ENCODE measurements at regions not wholly inside any gene's neighbourhood (a gene's known extent, or its start where the extent isn't known, plus 50 kb on each side); places are given as distances from the start of the nearest gene placed in this dataset.

DNA sequence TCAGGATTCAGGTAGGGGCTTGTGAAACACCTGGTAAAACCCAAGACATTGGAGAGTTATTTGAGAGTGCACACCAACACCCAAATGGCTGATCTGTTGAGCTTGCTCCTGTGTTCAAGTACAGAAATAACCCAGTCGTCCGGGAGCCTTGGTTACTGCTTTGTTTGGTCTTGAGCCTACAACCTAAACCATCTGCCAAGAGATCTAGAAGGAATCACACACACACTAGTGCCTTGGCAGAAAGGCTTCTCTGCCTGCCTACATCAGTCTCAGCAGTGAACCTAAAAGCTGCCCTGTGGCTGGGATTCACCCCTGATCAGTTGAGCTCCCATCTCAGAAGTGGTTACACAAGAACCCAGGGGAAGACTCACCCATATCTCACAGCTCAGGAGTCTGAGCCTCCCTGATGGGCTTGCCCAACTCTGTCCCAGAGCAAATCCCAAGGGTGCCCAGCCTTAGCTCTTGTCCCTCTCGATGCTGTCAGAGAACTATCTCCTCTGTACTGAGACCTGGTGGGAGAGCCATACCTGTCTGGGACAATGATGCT lies 167.6 kb downstream of the CXCL12 start:
- ATAC-seq (no peak), DNase-seq (ENCODE audit: missing footprints) (no peak)
- intact Hi-C loops (cut with DNase I) = no loop called here

DNA sequence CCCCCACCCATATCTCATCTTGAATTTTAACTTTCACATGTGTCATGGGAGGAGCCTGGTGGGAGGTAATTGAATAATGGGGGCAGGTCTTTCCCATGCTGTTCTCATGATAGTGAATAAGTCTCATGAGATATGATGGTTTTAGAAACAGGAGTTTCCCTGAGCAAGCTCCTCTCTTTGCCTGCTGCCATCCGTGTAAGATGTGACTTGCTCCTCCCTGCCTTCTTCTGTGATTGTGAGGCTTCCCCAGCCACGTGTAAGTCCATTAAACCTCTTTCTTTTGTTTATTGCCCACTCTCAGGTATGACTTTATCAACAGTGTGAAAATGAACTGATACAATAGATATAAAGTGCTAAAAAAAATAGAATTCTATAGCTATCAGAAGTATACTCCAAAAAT lies 168.8 kb downstream of the CXCL12 start:
- intact Hi-C loops (cut with DNase I) = no loop called here
- no peak for DNase-seq (ENCODE audit: missing footprints)
- ATAC-seq = no peak

DNA sequence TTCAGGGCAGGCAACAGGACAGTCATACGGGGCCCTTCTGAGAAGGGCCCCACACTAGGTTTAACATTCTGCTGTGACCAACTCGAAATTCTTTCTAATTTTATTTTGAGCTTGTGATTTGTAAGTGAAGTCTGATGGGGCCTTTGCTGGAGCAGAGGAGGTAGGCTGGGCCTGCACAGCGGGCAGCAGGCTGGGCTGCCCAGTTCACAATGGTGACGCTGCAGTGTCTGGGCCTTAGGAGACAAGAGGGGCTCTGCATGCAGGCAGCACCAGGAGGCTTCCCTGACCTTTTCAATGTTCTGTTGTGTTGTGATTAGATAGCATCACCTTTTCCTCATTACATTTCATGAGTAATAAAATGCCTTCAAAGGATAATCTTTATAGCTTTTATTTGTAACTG lies 175.1 kb downstream of the CXCL12 start:
- ATAC-seq (no peak), DNase-seq (ENCODE audit: missing footprints) (no peak)
- intact Hi-C loops (cut with DNase I) = no loop called here

DNA sequence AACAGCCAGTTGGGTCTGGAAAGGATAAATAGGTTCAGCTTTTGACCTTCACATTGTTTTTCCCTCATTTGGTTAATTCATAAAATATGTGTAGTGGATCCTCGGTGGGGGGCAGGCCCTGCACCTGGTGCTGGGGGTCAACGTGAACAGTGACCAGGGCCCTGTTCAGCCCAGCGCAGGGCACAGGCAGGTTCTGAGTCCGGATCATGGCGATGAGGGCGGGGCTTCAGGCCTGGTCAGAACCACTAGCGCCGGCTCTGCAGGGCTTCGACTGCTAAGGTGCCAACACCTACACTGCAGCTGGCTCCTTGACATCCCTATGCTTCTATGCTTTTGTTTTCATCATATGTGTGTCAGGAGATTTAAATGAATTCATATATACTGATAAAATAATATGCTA lies 177.7 kb downstream of the CXCL12 start:
- no peak for ATAC-seq
- DNase-seq (ENCODE audit: missing footprints) = no peak
- intact Hi-C loops (cut with DNase I) = no loop called here

DNA sequence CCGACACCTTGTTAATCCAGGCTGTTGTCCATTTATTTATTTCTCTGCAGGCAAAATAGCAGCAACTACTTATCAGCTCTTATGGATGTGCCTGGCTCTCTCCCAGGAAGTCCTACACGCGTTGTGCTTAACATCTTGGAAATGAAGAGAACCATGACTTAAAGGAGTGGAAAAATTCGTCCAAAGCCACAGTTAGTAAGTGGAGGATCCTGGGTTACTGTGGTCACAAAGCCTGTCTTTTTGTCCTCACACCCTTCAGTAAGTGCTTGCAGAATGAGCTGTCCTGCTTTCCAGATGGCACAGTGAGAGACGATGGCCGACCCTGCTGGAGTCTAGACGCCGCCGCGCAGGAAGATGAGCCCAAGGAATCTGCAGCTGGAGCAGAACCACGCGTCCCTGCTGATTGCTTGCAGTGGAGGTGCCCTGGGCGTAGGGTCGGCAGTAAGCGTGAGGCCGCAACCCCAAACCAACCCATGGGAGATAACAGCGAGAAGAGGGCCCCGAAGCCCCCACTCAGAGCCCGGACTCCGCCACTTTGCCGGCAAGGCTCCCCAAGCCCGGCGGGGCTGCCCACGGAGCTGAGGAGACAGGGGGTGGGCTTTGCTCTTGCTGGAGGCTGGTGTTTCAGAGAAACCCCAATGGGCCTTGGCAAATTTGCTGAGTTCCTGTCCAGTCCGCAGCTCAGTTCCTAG lies 178.6 kb downstream of the CXCL12 start:
- ATAC-seq = no peak
- no peak for DNase-seq (ENCODE audit: missing footprints)
- intact Hi-C loops (cut with DNase I) = no loop called here

DNA sequence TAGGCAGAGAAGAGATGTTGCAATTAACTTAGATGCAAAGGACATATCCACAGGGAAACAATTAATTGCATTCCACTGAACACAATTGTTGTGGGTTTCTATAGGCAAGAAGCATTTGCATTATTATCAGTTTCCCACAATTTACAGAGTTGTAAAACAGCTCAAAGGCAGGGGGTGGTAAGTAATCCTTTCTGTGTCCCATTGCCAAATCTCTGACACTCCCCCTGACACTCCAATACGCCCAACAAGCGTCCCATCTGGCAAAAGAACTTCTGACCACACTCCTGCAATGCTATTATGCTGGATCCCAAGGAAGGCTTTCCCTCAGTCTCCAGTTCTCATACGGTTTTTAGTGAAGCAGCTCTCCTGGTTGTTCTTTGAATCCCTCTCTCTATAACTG lies 179.8 kb downstream of the CXCL12 start:
- intact Hi-C loops (cut with DNase I) = no loop called here
- DNase-seq (ENCODE audit: missing footprints) (no peak), ATAC-seq (no peak)

DNA sequence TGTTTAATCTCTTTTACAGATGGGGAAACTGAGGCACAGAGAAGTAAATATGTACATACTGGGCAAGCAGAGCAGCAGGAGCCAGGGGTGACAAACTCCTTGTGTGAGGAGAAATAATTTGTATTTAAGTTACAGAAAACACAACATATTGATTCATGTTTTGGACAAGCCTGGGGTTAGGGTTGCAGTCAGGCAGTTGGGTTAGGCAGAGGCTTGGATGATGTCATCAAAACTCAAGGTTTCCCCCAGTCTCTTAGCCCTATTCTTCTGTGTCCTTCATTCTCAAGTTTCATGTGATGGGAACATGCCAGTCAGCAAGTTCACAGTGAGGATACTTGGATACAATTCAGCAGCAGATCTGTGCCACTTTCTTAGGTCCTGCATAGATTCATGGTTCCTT lies 181.4 kb downstream of the CXCL12 start:
- intact Hi-C loops (cut with DNase I) = no loop called here
- no peak for DNase-seq (ENCODE audit: missing footprints)
- no peak for ATAC-seq

DNA sequence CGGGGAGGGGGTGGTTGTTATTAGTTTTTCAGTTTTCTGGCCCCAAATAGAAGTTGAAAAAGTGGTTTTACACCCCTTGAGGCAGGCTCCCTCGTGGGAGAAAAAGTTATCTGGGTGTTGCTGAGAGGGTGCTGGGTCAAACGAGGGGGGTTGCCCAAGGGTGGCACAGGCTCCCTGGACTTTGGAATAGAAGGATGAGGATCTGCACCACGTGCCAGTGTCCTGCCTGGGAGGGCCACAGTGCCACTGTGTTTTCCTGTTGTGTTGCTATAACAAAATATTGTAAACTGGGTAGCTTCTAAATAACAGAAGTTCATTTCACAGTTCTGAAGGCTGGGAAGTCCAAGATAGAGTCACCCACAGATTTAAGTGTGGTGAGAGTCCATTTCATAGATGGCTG lies 181.9 kb downstream of the CXCL12 start:
- intact Hi-C loops (cut with DNase I) = no loop called here
- no peak for DNase-seq (ENCODE audit: missing footprints)
- ATAC-seq = no peak

DNA sequence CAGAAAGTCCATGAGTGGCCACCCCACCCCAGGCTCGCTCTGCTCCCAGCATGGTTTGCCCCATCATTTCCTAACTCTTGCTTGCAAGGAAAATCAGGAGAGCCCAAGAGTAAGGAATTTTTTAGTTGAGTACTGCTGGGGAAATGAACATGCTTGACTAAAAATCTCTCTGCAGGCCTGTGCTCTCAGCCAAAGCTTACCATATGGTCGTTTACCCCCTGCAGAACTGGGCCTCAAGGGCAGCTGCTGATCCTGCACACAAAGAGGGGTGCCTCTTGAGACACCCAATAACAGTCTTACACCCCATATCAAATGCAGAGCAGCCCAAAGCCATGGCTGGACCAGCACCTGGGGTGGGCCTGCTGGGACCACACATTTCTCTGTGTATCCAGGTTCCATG lies 183.2 kb downstream of the CXCL12 start:
- DNase-seq (ENCODE audit: missing footprints) (no peak), ATAC-seq (no peak)
- intact Hi-C loops (cut with DNase I) = no loop called here

DNA sequence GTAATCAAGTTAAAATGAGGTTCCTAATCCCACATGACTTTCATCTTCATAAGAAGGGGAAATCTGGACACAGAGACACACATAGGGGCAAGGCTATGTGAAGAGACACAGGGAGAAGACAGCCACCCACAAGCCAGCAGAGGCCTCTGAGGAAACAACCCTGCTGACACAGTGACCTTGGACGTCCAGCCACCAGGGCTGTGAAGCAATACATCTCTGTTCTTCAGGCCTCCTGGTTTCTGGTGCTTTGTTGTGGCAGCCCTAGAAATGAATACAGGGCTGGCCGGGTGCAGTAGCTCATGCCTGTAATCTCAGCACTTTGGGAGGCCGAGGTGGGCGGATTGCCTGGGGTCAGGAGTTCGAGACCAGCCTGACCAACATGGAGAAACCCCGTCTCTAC lies 183.9 kb downstream of the CXCL12 start:
- ATAC-seq = no peak
- no peak for DNase-seq (ENCODE audit: missing footprints)
- intact Hi-C loops (cut with DNase I) = no loop called here

DNA sequence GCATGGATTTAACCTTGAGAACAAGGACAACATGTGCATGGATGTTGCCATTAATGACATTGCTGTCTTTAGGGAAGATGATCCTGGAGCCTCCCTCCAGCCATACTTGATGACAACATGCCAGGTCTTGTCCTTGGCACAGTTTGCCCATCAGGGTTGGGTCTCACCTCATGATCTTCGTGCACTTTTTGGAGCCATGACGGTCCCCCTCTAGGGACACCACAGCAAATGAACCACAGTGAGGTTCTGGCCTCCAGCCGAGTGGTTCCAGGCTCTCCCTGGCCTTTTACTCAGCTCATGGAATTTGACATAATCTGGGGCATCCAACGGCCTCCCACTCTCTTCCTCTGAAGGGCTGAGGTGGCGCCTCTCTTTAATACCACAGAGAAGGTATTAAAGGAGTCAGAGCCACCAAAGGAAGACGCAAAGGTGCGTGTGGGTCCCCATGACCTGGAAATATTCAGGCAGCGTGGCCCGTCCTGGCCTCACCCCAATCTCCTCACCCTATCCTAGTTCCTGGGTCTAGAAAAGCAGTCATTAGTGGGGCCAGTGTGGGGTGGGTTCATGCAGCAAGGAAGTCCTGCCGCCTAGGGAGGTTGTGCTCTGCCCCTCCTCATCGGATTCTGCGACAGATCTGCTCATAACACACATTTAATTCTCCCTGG lies 184.8 kb downstream of the CXCL12 start:
- intact Hi-C loops (cut with DNase I) = no loop called here
- ATAC-seq (no peak), DNase-seq (ENCODE audit: missing footprints) (no peak)

DNA sequence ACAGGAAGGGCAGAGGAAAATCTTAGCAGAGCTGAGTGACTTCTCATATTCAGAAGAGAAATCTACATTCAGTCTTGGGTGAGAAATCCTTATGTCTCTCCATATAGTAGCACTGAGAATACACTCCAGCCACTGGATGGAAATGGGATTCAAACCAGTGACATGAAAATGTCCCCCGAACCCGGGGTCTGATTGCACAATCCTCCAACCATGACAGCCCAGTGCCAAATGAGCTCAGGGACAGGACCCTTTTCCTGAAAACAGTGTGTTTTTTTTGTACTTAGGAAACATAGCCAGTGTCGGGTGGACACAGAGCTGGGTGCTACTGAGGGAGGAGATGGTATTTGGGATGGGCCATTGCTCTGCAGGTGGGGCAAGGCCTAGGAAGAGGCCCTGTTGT lies 185.6 kb downstream of the CXCL12 start:
- intact Hi-C loops (cut with DNase I) = no loop called here

DNA sequence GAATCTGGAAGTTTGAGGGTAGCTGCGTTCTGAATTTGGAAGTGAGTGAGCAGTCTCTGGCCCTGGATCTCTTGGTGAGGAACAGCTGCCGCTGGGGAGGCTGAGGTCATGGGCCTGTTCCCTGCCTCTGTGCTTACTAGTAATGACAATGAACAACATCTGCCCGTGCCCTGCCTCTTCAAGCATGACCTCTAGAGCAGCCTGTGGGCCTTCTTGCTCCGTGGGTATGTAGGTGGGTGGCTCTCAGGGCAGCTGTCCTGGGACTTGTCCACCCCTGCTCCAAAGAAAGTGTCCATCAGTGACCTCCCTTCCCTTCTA lies 186.2 kb downstream of the CXCL12 start:
- DNase-seq (ENCODE audit: missing footprints) (no peak), ATAC-seq (peak; percentile 76)
- intact Hi-C loops (cut with DNase I) = no loop called here

More for the DNA sequence above, 185.6 kb downstream of the CXCL12 start:
- no peak for ATAC-seq
- DNase-seq (ENCODE audit: missing footprints) = no peak

DNA sequence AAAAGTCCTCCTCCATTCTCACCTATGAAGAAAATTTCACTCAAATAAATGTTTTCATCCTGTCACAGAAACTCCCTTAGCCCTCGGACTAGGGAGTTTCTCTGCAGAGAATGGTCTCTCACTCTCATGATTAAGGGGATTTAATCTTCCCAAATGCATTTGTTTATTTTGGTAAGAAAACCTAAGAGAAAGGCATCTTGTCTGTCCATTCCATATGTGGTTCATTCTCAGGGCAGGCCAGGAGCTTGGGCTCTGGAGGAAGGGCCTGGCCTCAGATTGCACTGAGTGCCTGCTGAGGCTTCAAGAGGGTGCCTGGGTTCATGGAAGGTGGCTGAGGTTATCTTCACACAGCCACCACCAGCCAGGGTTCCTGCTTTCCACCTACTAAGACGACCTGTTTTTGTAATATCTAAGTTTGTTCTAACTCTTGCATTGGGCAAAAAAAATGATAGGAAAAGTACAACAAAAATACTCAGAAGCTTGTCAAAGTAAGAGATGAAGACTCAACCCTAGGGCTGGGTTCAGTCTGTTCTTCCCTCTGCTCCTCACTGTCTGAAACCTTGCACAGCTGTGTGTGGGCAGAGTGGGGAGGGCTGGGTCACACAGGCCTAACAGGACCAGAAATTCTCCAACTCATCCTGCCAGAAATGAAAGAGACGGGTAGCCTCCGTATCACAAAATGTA lies 186.7 kb downstream of the CXCL12 start:
- ATAC-seq (peak; percentile 74), DNase-seq (ENCODE audit: missing footprints) (no peak)
- intact Hi-C loops (cut with DNase I) = no loop called here

DNA sequence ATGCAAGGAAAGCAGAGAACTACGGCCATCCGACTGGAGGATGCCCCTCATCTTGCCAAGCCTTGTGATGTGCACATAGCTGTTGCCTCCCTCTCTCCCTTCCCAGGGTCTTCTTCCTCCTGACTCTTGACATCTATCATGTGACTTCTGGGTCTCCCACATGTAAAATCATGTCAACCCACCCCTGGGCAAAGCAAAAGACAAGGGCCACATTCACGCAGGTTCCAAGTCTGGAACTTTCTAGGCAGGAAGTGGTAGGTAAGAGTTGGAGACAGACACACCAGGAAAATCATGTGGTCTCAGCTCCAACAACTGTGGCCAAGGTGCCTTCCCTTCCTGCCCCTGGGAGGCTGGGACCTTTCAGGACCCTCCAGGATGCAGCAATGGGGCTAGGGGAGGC lies 187.3 kb downstream of the CXCL12 start:
- intact Hi-C loops (cut with DNase I) = no loop called here
- no peak for ATAC-seq
- DNase-seq (ENCODE audit: missing footprints) = no peak

DNA sequence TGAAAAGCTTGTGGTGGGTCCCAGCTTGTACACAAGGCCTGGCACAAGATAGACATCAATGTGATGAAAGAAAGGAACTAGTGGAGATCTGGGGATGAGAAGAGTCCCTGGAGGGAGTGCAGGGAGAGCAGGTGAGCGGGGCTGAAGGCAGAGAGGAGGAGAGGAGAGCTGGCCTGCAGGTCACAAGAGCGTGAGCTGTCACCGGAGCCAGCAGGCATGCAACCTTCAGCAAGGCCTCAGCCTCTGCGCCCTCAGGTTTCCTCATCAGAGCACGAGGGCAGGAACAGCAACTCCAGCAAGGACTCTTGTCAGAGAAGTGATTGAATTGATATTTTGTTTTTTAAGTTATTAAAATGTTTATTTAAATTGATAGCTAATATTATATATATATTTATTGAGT lies 188.6 kb downstream of the CXCL12 start:
- DNase-seq (ENCODE audit: missing footprints) (no peak), ATAC-seq (no peak)
- intact Hi-C loops (cut with DNase I) = no loop called here

DNA sequence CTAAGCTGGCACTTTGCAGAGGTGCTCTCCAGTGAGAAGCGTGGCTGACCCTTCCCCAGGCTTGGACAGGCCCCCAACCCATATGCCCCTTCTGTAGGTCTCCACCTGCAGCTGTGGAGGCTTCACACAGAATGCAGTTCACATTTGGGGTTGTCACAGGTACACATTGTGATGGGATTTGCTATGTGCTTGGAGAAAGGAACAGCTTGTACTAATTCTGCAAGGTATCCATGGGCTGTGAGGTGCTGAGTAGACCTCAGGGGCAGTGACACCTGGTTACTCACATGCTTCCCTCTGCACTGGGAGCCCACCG lies 188.9 kb downstream of the CXCL12 start:
- no peak for DNase-seq (ENCODE audit: missing footprints)
- ATAC-seq = no peak
- intact Hi-C loops (cut with DNase I) = no loop called here

DNA sequence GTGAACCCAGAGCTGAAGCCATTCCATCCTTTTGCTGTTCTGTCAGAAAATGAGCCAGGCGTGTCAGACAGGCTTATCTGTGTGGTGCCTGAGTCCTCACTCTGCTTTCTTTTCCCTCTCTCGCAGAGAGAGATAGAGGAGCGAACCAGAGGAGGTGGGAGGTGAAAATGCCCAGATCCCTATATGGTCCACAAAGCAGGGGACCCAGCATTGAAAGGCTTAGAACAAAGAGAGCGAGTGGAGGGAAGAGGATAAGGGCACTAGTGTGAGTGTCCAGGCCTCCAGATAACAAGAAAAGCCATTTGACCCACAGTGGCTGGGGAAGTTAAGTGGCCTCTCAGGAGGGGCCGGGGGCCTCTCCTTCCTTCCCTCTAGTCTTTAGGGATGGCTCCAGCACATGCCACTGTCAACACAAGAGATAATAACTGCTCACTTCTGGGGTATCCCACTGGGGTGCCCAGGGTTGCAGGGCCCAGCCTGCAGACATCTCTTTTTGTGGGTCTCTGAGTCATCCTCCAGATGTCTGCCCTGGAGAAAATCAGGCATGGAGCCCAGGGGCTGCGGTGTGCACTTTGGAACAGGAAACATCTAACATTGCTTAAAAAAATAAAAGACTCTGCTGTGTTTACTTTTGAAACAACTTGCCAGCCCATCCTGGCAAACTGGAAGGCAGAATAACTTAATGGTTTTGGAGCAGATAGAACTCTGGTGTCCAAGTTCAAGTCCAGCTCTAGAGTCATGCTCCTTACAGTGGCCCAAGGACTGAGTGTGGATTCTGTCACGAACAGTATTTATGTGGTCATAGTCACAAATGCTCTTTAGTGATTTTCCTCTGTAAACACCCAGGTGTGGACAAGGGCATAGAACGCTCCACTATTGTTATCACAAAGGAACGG lies 189.5 kb downstream of the CXCL12 start:
- intact Hi-C loops (cut with DNase I) = no loop called here
- DNase-seq (ENCODE audit: missing footprints) (no peak), ATAC-seq (peak; percentile 43)

DNA sequence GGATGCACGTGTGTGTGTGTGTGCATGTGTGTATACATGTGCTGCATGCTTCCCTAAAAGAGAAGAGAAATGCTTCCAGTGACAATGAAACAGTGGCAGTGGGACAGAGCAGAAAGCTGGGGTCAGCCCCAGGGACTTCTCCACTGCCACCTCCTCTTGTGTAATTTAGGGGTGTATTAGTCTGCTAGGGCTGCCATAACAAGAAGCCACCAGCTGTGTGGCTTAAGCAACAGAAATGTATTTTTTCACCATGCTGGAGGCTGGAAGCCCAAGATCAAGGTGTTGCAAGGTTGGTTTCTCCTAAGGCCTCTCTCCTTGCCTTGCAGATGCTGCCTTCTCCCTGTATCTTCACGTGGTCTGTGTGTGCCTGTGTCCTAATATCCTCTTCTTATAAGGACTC lies 190.5 kb downstream of the CXCL12 start:
- DNase-seq (ENCODE audit: missing footprints) = no peak
- ATAC-seq = no peak
- intact Hi-C loops (cut with DNase I) = no loop called here

Measured in Right ventricle myocardium inferior (tissue), 1 donor.